DOHH2 (cell line): ENCODE measurements at regions not wholly inside any gene's neighbourhood (a gene's known extent, or its start where the extent isn't known, plus 50 kb on each side); places are given as distances from the start of the nearest gene placed in this dataset.

ENCODE experiments used
- H3F3A ChIP-seq: fragments of 200-600 bp; sonication (generic), shearing (Covaris generic); 2 replicates; pipeline ENCODE4 v1.6.0; 2016; ENCODE audit warnings: antibody characterized with exemption, mild to moderate bottlenecking; ENCODE audit not compliant: control insufficient read depth, insufficient read depth
- H3K27ac ChIP-seq: fragments of 200-600 bp; sonication (generic); 2 replicates; pipeline ENCODE4 v1.5.1; 2014; ENCODE audit warnings: low read depth, mild to moderate bottlenecking, low read length, moderate library complexity
- H3K27me3 ChIP-seq: fragments of 200-600 bp; sonication (generic); 2 replicates; pipeline ENCODE4 v1.6.1; 2014; ENCODE audit warnings: mild to moderate bottlenecking, low read length, mixed read lengths; ENCODE audit not compliant: control insufficient read depth
- H3K36me3 ChIP-seq: fragments of 200-600 bp; sonication (generic); 2 replicates; pipeline ENCODE4 v1.6.1; 2014; ENCODE audit warnings: mild to moderate bottlenecking, low read length, moderate library complexity, mixed read lengths; ENCODE audit not compliant: control insufficient read depth
- H3K4me1 ChIP-seq: fragments of 200-600 bp; sonication (generic); 2 replicates; pipeline ENCODE4 v1.6.1; 2014; ENCODE audit warnings: mild to moderate bottlenecking, low read length, mixed read lengths; ENCODE audit not compliant: control insufficient read depth
- H3K4me2 ChIP-seq: fragments of 200-600 bp; sonication (generic); 2 replicates; pipeline ENCODE4 v1.6.0; 2014; ENCODE audit warnings: mild to moderate bottlenecking, low read length, moderate library complexity
- H3K4me3 ChIP-seq: fragments of 200-600 bp; sonication (generic); 2 replicates; pipeline ENCODE4 v1.5.1; 2014; ENCODE audit warnings: mild to moderate bottlenecking, low read length, mixed read lengths
- H3K79me2 ChIP-seq: fragments of 200-600 bp; sonication (generic); 2 replicates; pipeline ENCODE4 v1.6.1; 2014; ENCODE audit warnings: mild to moderate bottlenecking, low read length, mixed read lengths; ENCODE audit not compliant: control insufficient read depth
- H3K9me2 ChIP-seq: fragments of 200-600 bp; sonication (generic); replicated peaks from 2 replicates; pipeline ENCODE4 v1.6.1; 2014; ENCODE audit warnings: mild to moderate bottlenecking, low read length, mixed read lengths; ENCODE audit not compliant: control insufficient read depth
- H3K9me3 ChIP-seq: fragments of 200-600 bp; sonication (generic); 2 replicates; pipeline ENCODE4 v1.6.1; 2014; ENCODE audit warnings: antibody characterized with exemption, low read length, mixed read lengths; ENCODE audit not compliant: control insufficient read depth, insufficient read depth
- H4K20me1 ChIP-seq: fragments of 200-600 bp; sonication (generic); 2 replicates; pipeline ENCODE4 v1.6.0; 2014; ENCODE audit warnings: low read depth, mild to moderate bottlenecking, antibody characterized with exemption, low read length, moderate library complexity; ENCODE audit not compliant: control insufficient read depth, insufficient read depth
- EZH2phosphoT487 ChIP-seq: fragments of 200-600 bp; sonication (generic); IDR thresholded peaks from 2 replicates; pipeline ENCODE4 v1.6.1; 2017; ENCODE audit warnings: borderline replicate concordance, mild to moderate bottlenecking, antibody characterized with exemption, low read length, moderate library complexity, mixed read lengths
- TF ChIP-seq, protein P1 (sequence below): fragments of 200-600 bp; sonication (generic); IDR thresholded peaks from one replicate; pipeline ENCODE4 v1.5.1; 2014; ENCODE audit warnings: antibody characterized with exemption, mild to moderate bottlenecking, low read depth, low read length; ENCODE audit not compliant: poor library complexity, severe bottlenecking

DNA sequence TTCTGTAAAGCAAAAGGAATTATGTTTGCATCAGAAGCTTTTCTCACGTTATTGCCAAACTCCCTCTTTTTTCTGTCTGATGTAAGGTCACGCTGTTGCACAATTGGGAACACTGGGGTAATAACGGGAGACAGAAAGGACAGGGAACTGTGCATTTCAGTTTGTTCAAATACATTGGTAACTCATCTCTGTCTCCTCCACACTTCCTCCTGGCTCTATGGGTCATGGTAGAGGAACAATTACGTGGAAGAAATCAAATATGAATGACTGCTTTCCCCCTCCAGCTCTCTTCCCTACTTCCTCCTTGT, 132.2 kb upstream of the TNFAIP3 start:
- TF ChIP-seq, protein P1, sequence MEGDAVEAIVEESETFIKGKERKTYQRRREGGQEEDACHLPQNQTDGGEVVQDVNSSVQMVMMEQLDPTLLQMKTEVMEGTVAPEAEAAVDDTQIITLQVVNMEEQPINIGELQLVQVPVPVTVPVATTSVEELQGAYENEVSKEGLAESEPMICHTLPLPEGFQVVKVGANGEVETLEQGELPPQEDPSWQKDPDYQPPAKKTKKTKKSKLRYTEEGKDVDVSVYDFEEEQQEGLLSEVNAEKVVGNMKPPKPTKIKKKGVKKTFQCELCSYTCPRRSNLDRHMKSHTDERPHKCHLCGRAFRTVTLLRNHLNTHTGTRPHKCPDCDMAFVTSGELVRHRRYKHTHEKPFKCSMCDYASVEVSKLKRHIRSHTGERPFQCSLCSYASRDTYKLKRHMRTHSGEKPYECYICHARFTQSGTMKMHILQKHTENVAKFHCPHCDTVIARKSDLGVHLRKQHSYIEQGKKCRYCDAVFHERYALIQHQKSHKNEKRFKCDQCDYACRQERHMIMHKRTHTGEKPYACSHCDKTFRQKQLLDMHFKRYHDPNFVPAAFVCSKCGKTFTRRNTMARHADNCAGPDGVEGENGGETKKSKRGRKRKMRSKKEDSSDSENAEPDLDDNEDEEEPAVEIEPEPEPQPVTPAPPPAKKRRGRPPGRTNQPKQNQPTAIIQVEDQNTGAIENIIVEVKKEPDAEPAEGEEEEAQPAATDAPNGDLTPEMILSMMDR = no peak
- no peak for TF ChIP-seq EZH2phosphoT487
- Histone ChIP-seq H3K27me3 (no peaks in the 10 kb centered on the region), H3K79me2 (no peaks in the 10 kb centered on the region), H3K9me2 (no peaks in the 10 kb centered on the region), H3F3A (no peaks in the 10 kb centered on the region), H3K4me3 (no peak overlapping the region), H3K9me3 (no peaks in the 10 kb centered on the region), H3K4me1 (peaks cover 12% of the 10 kb centered on the region), H3K36me3 (no peaks in the 10 kb centered on the region), H3K4me2 (no peak overlapping the region), H3K27ac (no peak overlapping the region), H4K20me1 (no peaks in the 10 kb centered on the region)

DNA sequence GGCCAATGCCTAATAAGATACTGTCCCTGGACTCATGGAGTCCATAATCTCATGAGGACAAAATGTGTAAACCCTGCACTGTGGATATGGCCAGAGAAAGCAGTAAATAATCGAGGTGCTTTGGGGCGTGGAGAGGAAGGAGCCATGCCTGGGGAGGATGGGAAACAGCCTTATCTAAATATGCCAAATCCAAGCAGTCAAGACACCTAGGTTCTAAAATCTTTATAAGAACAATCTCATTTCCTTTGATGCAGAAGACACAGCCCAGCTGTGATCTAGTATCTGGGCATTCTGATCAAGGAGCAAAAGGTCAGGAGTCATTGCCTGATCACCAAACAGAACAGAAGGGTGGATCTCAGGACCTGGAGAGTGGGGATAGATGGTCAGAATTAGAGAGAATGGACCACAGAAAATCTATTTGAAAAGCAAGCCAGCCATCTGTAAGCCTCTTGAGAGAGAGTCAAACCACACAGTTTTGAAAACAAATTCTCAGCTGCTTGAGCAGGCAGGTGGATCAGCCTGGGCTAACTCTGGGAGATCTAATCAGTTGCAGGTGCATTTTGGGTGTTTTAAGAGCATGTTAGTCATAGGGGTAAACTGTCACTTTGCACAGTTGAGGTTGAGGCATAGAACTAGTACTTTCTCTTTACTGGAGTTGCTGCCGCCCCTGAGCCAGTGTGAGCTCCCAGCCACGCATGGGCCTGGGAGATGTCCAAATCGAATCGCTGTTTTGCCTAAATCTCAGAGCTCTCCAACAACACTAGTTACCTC, 130.8 kb upstream of the TNFAIP3 start:
- Histone ChIP-seq H3K27ac (no peak overlapping the region), H3K4me1 (peaks cover 12% of the 10 kb centered on the region), H3F3A (no peaks in the 10 kb centered on the region), H3K9me2 (no peaks in the 10 kb centered on the region), H4K20me1 (no peaks in the 10 kb centered on the region), H3K27me3 (no peaks in the 10 kb centered on the region), H3K4me2 (no peak overlapping the region), H3K9me3 (no peaks in the 10 kb centered on the region), H3K36me3 (no peaks in the 10 kb centered on the region), H3K79me2 (no peaks in the 10 kb centered on the region), H3K4me3 (no peak overlapping the region)
- no peak for TF ChIP-seq EZH2phosphoT487
- TF ChIP-seq, protein P1 = no peak

DNA sequence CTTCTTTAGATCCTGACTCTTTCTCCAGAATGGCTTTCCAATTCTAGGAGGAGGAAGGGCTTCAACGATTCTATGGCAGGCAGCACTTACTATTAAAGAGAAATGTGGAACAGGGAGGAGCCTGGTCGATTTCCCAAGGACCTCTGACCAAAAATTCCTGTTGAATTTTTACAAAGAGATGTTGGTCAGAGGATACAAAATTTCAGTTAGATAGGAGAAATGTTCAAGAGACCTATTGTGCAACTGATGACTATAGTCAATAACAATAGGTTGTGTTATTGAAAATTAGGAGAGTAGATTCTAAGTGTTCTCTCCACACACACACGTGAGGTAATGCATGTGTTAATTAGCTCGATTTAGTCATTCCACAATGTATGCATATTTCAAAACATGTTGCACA, 130.1 kb upstream of the TNFAIP3 start:
- peaks cover 12% of the 10 kb centered on the region for H3K4me1 ChIP-seq
- H3K9me3 ChIP-seq = no peaks in the 10 kb centered on the region
- H3K4me3 ChIP-seq = no peak overlapping the region
- no peaks in the 10 kb centered on the region for H3K36me3 ChIP-seq
- no peaks in the 10 kb centered on the region for H3F3A ChIP-seq
- H4K20me1 ChIP-seq = no peaks in the 10 kb centered on the region
- no peak overlapping the region for H3K27ac ChIP-seq
- H3K79me2 ChIP-seq = no peaks in the 10 kb centered on the region
- no peaks in the 10 kb centered on the region for H3K27me3 ChIP-seq
- TF ChIP-seq, protein P1 = no peak
- no peak for TF ChIP-seq EZH2phosphoT487
- H3K9me2 ChIP-seq = no peaks in the 10 kb centered on the region
- H3K4me2 ChIP-seq = no peak overlapping the region
